ENCODE measurements at regions not wholly inside any gene's neighbourhood (a gene's known extent, or its start where the extent isn't known, plus 50 kb on each side); places are given as distances from the start of the nearest gene placed in this dataset.

DNA sequence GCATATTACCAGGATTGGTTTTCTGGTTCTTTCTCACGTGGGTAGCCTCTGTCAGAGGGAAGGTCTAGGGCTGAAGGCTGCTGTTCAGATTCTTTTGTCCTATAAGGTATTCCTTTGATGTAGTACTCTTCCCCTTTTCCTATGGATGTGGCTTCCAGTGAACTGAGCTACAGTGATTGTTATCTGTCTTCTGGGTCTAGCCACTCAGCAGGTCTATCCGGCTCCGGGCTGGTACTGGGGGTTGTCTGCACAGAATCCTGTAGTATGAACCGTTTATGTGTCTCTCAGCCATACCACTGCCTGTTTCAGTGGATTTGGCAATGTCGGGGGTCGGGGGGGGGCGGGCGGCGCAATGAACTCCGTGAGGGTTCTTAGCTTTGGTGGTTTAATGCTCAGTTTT lies 84.5 kb upstream of the C10orf90 start:
- TF ChIP-seq, protein P1, sequence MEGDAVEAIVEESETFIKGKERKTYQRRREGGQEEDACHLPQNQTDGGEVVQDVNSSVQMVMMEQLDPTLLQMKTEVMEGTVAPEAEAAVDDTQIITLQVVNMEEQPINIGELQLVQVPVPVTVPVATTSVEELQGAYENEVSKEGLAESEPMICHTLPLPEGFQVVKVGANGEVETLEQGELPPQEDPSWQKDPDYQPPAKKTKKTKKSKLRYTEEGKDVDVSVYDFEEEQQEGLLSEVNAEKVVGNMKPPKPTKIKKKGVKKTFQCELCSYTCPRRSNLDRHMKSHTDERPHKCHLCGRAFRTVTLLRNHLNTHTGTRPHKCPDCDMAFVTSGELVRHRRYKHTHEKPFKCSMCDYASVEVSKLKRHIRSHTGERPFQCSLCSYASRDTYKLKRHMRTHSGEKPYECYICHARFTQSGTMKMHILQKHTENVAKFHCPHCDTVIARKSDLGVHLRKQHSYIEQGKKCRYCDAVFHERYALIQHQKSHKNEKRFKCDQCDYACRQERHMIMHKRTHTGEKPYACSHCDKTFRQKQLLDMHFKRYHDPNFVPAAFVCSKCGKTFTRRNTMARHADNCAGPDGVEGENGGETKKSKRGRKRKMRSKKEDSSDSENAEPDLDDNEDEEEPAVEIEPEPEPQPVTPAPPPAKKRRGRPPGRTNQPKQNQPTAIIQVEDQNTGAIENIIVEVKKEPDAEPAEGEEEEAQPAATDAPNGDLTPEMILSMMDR (IDR thresholded peaks at IDR 0.05; ENCODE audit: low read depth, low read length, poor library complexity, severe bottlenecking) = no peak
- no peak for TF ChIP-seq EZH2phosphoT487 (IDR thresholded peaks at IDR 0.05; ENCODE audit: borderline replicate concordance, low read length)

Data from DOHH2 (cell line).